BLaER1 treated with 17β-estradiol and CSF1 and Interleukin-3, amounts not matched to agents 10 nM and 100 nM (cell line): ENCODE measurements at regions not wholly inside any gene's neighbourhood (a gene's known extent, or its start where the extent isn't known, plus 50 kb on each side); places are given as distances from the start of the nearest gene placed in this dataset.

Experiments
- H3K27ac ChIP-seq, 11 experiments: shearing (Covaris generic); formaldehyde crosslinking; 2 replicates each; pipeline ENCODE4 v1.8.1; 2022
- H3K27me3 ChIP-seq, 11 experiments: shearing (Covaris generic); formaldehyde crosslinking; 2 replicates each; pipeline ENCODE4 v1.8.1; 2022
- H3K36me3 ChIP-seq, 11 experiments: shearing (Covaris generic); formaldehyde crosslinking; 2 replicates each; pipeline ENCODE4 v1.8.1; 2022
- H3K4me1 ChIP-seq, 10 experiments: shearing (Covaris generic); formaldehyde crosslinking; 2 replicates each; pipeline ENCODE4 v1.8.1; 2022
- H3K4me2 ChIP-seq, 11 experiments: shearing (Covaris generic); formaldehyde crosslinking; 2 replicates each; pipeline ENCODE4 v1.8.1; 2022
- H3K4me3 ChIP-seq, 10 experiments: shearing (Covaris generic); formaldehyde crosslinking; 2 replicates each; pipeline ENCODE4 v1.8.1; 2022
- H3K9ac ChIP-seq, 11 experiments: shearing (Covaris generic); formaldehyde crosslinking; 2 replicates each; pipeline ENCODE4 v1.8.1; 2022
- H3K9me3 ChIP-seq, 11 experiments: shearing (Covaris generic); formaldehyde crosslinking; replicated peaks in 1 of 11; 2 replicates each; pipeline ENCODE4 v1.8.1; 2022
- H4K20me1 ChIP-seq, 11 experiments: shearing (Covaris generic); formaldehyde crosslinking; 2 replicates each; pipeline ENCODE4 v1.8.1; 2022
- Cebpa-rat ChIP-seq, 11 experiments: shearing (Covaris generic); IDR thresholded peaks; 2 replicates each; pipeline ENCODE4 v1.8.1; 2022

- no peak overlapping the region for H3K27ac ChIP-seq
- peaks cover 0 to 10% (median 0%) of the 10 kb centered on the region in 10 experiments; a peak in 2 of 20 replicates for H3K4me1 ChIP-seq
These were observed 360.5 kb upstream of the PIK3C3 start for GRCh38 chr18:41594582-41594981.

GRCh38 chr18:41593171-41593675, 361.8 kb upstream of the PIK3C3 start:
- H4K20me1 ChIP-seq = no peaks in the 10 kb centered on the region
- peaks cover 0 to 3% (median 0%) of the 10 kb centered on the region in 11 experiments; a peak in 1 of 22 replicates for H3K27me3 ChIP-seq
- TF ChIP-seq Cebpa-rat (IDR thresholded peaks at IDR 0.05) = no peak
- no peak overlapping the region for H3K27ac ChIP-seq
- no peak overlapping the region for H3K4me3 ChIP-seq
- peaks cover 3 to 22% (median 7%) of the 10 kb centered on the region in 10 experiments for H3K4me1 ChIP-seq
- no peak overlapping the region for H3K4me2 ChIP-seq
- no peaks in the 10 kb centered on the region for H3K9me3 ChIP-seq
- H3K36me3 ChIP-seq = no peaks in the 10 kb centered on the region
- H3K9ac ChIP-seq = no peak overlapping the region

More at GRCh38 chr18:41594582-41594981, 360.5 kb upstream of the PIK3C3 start:
- Histone ChIP-seq H3K27me3 (peaks cover 0 to 2% (median 0%) of the 10 kb centered on the region in 11 experiments; a peak in 1 of 22 replicates), H3K4me2 (no peak overlapping the region), H3K9me3 (no peaks in the 10 kb centered on the region), H3K9ac (no peak overlapping the region), H3K4me3 (no peak overlapping the region), H4K20me1 (no peaks in the 10 kb centered on the region), H3K36me3 (no peaks in the 10 kb centered on the region)
- TF ChIP-seq Cebpa-rat (IDR thresholded peaks at IDR 0.05) = no peak

DNA sequence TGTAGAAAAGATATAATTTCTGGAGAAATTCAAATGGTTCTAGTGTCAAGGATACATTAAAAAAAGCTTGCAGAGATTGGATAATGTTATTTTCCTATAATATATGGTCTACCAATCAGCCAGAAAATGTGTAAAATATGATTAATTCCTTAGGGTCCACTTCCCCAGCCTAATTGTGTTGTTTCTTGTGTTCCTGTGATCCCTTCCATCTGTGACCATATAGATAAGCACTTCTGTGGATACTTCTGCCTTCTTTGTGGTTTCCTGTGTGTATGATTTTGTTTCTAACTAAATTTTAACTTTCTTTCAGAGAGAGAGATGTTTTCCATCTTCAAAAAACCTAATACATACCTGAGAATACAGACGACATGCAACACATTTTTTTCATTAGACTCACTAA, 367.1 kb upstream of the PIK3C3 start:
- H3K4me2 ChIP-seq = peak overlapping the region; percentile 17 to 76 (median 40); a peak in 21 of 22 replicates
- TF ChIP-seq Cebpa-rat (IDR thresholded peaks at IDR 0.05) = no peak

DNA sequence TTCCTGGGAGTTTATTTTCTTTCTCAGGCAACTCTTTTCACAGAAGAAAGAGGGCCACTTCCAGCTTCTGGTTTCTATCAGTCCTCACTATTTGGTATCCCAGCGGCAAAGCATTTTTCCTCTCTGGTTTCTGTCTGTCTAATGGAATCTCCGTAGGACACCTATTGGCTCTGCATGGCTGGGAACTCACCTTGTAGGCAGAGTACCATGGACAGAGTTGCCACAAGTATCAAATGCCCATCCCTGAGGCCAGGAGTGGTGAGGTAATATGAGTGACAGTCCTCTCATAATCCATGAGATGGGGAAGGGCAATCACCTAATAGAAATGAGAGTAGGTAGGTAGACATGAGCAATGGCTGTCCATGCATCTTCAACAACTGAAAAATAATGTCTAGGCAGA, 369.5 kb upstream of the PIK3C3 start:
- no peaks in the 10 kb centered on the region for H3K36me3 ChIP-seq
- H3K4me2 ChIP-seq = no peak overlapping the region
- H3K4me1 ChIP-seq = peaks cover 8 to 35% (median 16%) of the 10 kb centered on the region in 10 experiments
- H3K4me3 ChIP-seq = no peak overlapping the region
- H4K20me1 ChIP-seq = no peaks in the 10 kb centered on the region
- peaks cover 0 to 3% (median 0%) of the 10 kb centered on the region in 11 experiments; a peak in 1 of 22 replicates for H3K27me3 ChIP-seq
- no peak overlapping the region for H3K9ac ChIP-seq
- H3K9me3 ChIP-seq = no peaks in the 10 kb centered on the region
- TF ChIP-seq Cebpa-rat (IDR thresholded peaks at IDR 0.05) = no peak
- no peak overlapping the region for H3K27ac ChIP-seq

More for the DNA sequence above, 367.1 kb upstream of the PIK3C3 start:
- Histone ChIP-seq H3K27me3 (peaks cover 0 to 3% (median 0%) of the 10 kb centered on the region in 11 experiments; a peak in 1 of 22 replicates), H3K36me3 (no peaks in the 10 kb centered on the region), H3K27ac (peak overlapping the region in 4 of 11 experiments; percentile 27 to 56 (median 29); a peak in 7 of 22 replicates), H3K4me3 (no peak overlapping the region), H3K9ac (no peak overlapping the region), H4K20me1 (no peaks in the 10 kb centered on the region), H3K4me1 (peaks cover 8 to 40% (median 16%) of the 10 kb centered on the region in 10 experiments), H3K9me3 (no peaks in the 10 kb centered on the region)

DNA sequence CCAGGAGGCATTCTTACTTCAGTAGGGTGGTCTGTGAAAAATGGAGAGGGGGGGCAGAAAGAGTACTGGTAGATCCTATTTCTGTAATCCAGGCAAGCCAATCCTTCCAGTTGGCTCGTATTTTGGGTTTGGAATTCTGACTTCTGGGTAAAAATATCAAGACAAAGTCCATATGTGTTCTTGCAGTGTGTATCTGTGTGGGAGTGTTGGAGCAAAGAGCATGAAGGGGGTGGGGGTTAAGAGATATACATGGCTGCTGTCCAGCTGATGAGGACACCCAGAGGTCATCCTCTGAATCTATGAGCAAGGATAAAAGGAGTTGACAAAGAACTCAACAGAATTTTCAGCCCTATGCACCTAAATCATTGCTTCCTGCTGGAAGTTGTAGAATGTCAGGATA, 375.8 kb upstream of the PIK3C3 start:
- Histone ChIP-seq H3K4me2 (no peak overlapping the region), H3K36me3 (no peaks in the 10 kb centered on the region), H3K4me3 (no peak overlapping the region), H3K4me1 (no peaks in the 10 kb centered on the region), H3K27me3 (no peaks in the 10 kb centered on the region), H4K20me1 (no peaks in the 10 kb centered on the region), H3K27ac (no peak overlapping the region), H3K9ac (no peak overlapping the region), H3K9me3 (no peaks in the 10 kb centered on the region)
- TF ChIP-seq Cebpa-rat (IDR thresholded peaks at IDR 0.05) = no peak

GRCh38 chr18:41577529-41577928, 377.5 kb upstream of the PIK3C3 start:
- no peak for TF ChIP-seq Cebpa-rat (IDR thresholded peaks at IDR 0.05)
- no peaks in the 10 kb centered on the region for H3K27me3 ChIP-seq
- no peaks in the 10 kb centered on the region for H3K4me1 ChIP-seq
- H3K36me3 ChIP-seq = no peaks in the 10 kb centered on the region
- no peak overlapping the region for H3K9ac ChIP-seq
- H3K4me2 ChIP-seq = no peak overlapping the region
- no peak overlapping the region for H3K4me3 ChIP-seq
- H4K20me1 ChIP-seq = no peaks in the 10 kb centered on the region
- H3K27ac ChIP-seq = no peak overlapping the region
- H3K9me3 ChIP-seq = no peaks in the 10 kb centered on the region

- Histone ChIP-seq H3K36me3 (no peaks in the 10 kb centered on the region), H3K27ac (no peak overlapping the region), H3K4me3 (no peak overlapping the region), H3K4me2 (no peak overlapping the region), H3K27me3 (no peaks in the 10 kb centered on the region), H3K9ac (no peak overlapping the region), H4K20me1 (no peaks in the 10 kb centered on the region), H3K4me1 (no peaks in the 10 kb centered on the region), H3K9me3 (no peaks in the 10 kb centered on the region)
- TF ChIP-seq Cebpa-rat (IDR thresholded peaks at IDR 0.05) = no peak
These were observed 378.4 kb upstream of the PIK3C3 start for GRCh38 chr18:41576643-41577042.

DNA sequence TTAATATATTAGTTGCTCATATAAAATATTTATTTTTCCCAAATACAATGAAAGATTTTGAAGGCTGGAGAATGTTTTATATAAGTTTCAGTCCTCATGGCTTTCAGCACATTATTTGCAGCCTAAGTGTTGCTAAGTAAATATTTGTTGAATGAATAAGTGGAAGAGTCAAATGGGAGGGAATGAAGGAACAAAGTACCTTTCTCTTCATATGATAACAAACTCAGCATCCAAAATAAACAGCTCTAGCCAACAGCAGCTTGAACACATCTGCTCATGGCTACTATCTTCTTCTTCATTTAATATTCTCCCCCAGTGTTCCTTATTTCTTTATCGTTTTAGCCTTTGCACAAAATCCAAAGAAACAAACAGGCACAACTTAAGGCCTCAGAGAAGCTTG, 385.2 kb upstream of the PIK3C3 start:
- no peaks in the 10 kb centered on the region for H3K36me3 ChIP-seq
- H3K27ac ChIP-seq = no peak overlapping the region
- H3K27me3 ChIP-seq = no peaks in the 10 kb centered on the region
- TF ChIP-seq Cebpa-rat (IDR thresholded peaks at IDR 0.05) = no peak
- H3K9me3 ChIP-seq = no peaks in the 10 kb centered on the region
- H3K4me3 ChIP-seq = no peak overlapping the region
- no peaks in the 10 kb centered on the region for H4K20me1 ChIP-seq
- H3K4me1 ChIP-seq = no peaks in the 10 kb centered on the region
- H3K9ac ChIP-seq = no peak overlapping the region
- H3K4me2 ChIP-seq = no peak overlapping the region

DNA sequence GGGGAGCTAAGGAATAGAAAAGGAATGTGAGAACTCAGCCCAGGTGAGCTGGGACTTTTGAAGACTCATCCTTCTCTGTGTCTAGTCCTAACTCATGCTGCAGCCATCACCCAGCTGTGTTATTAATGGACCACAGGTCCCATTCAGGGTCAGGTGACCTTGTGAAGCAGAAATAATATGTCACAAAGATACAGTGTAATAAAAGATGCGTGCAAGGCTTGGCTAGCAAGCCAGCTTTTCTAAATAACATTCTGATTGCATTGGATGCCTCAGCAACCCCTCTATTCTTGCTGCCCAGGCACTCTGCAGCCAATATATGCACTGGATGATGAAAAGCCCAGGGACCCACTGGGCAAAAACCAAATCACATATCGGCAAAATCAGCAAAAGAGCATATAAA, 393.1 kb upstream of the PIK3C3 start:
- Histone ChIP-seq H3K27me3 (no peaks in the 10 kb centered on the region), H3K4me2 (no peak overlapping the region), H3K4me1 (no peaks in the 10 kb centered on the region), H3K9me3 (no peaks in the 10 kb centered on the region), H3K9ac (no peak overlapping the region), H3K36me3 (no peaks in the 10 kb centered on the region), H3K27ac (no peak overlapping the region), H4K20me1 (no peaks in the 10 kb centered on the region), H3K4me3 (no peak overlapping the region)
- no peak for TF ChIP-seq Cebpa-rat (IDR thresholded peaks at IDR 0.05)

GRCh38 chr18:41558715-41559114, 396.3 kb upstream of the PIK3C3 start:
- TF ChIP-seq Cebpa-rat (IDR thresholded peaks at IDR 0.05) = no peak
- no peak overlapping the region for H3K4me3 ChIP-seq

More at GRCh38 chr18:41558715-41559114, 396.3 kb upstream of the PIK3C3 start:
- no peaks in the 10 kb centered on the region for H3K4me1 ChIP-seq
- no peaks in the 10 kb centered on the region for H3K9me3 ChIP-seq
- H3K36me3 ChIP-seq = no peaks in the 10 kb centered on the region
- no peaks in the 10 kb centered on the region for H4K20me1 ChIP-seq
- H3K9ac ChIP-seq = no peak overlapping the region
- no peak overlapping the region for H3K4me2 ChIP-seq
- no peaks in the 10 kb centered on the region for H3K27me3 ChIP-seq
- no peak overlapping the region for H3K27ac ChIP-seq
